Umbilical cord (tissue), 1 donor: ENCODE measurements at regions not wholly inside any gene's neighbourhood (a gene's known extent, or its start where the extent isn't known, plus 50 kb on each side); places are given as distances from the start of the nearest gene placed in this dataset.
A peak's percentile ranks its signal among the peaks of the same experiment; 100 is the strongest.

ENCODE experiments used
- DNase-seq: peaks from one replicate; pipeline ENCODE4 v3.0.0-alpha.2; 2015; ENCODE audit warnings: low spot score

- DNase-seq = no peak
Observed at GRCh38 chr4:14236359-14236758, 608.8 kb upstream of the BOD1L1 start.

DNA sequence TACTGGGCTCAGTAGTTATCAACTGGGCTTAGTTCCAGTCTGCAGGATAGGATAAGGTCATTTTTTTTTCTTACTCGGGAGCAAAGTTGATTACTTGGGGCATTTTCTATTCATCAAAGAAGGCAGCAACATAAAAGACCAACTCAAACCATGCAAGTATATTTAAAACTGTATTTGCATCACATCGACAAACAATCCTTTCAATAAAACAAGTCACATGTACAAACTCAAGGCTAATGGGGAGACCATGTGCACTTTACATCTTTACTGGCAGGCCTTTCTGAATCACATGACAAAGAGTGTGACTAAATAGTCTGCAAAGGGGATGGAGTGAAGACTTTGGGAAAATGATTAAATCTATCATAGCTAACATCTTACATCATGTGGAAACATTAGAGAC is 610.4 kb upstream of the BOD1L1 start:
- DNase-seq = no peak

GRCh38 chr4:14241574-14241973 is 614.0 kb upstream of the BOD1L1 start:
- DNase-seq = no peak

- no peak for DNase-seq
Observed at GRCh38 chr4:14247767-14248166, 620.2 kb upstream of the BOD1L1 start.

- no peak for DNase-seq
Observed at GRCh38 chr4:14249226-14249625, 621.7 kb upstream of the BOD1L1 start.

DNA sequence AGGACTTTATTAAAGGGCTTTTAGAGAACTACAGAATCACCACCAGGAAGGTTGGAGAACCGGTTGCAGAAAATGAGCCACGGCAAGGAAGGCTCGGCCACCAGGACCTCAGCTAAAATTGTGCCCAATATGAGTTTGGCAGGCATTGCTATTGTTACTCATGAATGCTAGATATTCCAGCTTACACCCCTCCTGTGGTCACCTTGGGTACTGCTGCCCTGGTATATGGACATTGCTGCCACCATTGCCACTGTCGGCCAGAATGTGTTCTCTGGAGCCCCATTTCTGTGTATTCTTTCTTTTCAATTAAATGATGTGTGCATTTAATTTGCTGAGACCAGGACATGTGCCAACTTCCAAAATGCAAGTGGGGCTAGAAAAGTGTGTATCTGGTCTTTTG is 626.7 kb upstream of the BOD1L1 start:
- DNase-seq = peak; percentile 9

DNA sequence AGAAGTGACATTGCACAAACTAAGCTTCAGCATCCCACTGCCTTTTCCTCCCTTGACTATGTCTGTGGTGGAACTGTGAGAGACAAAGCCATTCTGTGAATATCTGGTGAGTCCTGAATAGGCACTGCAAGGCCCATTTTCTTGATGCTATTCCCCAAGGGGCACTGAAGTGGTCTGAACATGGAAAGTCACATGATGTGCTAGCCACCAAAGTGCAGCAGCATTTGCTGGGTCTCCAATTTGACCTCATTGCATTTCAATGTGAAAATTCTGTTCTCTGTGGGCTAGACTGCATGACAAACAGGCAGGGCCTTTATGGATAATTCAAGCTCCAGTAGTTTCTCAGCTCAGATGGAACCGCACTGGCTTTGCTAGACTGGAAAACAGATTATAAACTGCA is 627.4 kb upstream of the BOD1L1 start:
- DNase-seq = no peak

DNA sequence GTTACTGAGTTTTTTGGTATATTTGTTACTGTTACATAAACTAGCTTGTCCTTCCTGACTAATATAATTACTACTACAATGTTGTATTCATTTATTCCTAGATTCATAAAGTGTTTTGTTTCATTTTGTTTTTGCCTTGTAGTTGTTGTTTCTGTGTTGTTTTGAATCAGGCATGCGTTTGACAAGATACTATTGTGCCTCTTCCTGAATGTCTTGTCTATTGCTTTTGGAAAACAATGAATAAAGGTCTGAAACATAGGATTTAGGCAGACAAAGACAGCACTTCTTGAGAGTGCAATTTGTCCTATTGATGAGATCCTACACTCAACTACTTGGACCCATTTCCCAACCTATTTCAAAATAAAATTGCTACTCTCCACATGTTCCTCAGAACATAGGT is 630.4 kb upstream of the BOD1L1 start:
- DNase-seq = no peak

- no peak for DNase-seq
Observed at GRCh38 chr4:14259936-14260335, 632.4 kb upstream of the BOD1L1 start.

DNA sequence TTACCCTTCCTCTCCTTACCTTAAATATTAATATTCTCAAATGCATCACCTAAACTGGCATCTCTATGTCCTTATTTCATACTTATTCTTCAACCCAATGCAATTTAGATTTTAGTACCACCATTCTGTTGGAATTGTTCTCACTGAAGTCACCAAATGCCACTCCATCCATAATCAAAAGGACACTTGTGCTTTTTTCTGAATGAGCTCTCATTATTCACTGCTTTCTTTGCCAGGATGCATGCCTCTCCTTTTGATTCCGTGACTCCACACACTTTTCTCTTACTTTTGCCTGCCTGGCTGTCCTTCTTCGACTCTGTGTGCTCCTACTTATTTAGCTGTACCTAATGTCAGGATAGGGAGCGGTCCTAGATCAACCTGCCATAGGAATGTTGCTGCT is 633.1 kb upstream of the BOD1L1 start:
- no peak for DNase-seq

- no peak for DNase-seq
Observed at GRCh38 chr4:14262221-14262620, 634.7 kb upstream of the BOD1L1 start.

DNA sequence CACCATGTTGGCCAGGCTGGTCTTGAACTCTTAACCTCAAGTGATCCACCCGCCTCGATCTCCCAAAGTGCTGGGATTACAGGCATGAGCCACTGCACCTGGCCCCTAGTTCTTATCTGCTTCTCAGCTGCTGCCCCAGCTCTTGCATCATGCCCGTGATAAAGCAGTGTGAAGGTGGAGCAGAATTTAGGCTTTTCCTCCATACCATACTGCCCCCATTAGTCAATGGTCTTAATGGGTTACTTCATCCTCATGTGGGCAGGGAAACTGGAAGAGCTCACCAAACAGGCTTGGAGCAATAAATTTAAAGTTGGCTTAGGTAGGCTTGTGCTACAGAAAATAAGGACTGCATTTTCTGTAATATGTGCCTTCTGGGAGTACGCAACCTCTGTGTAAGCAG is 636.9 kb upstream of the BOD1L1 start:
- DNase-seq = no peak

DNA sequence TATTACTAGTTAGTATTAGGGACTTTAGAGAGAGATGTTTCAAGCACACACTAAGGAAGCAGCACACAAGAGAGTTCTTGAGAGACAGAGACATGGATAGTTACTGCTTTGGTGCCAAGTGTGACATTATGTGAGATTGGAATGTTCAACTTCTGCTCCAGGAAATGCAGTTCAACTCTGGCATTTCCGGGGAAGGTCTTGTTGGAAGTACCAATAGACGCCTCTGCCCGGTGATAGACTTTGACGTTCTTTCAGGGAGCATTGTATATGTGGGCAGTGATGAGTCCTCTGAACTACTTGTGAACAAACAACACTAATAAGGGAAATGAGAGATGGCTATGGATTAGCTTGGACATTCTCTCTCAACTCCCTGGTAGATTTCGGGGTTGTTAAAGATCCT is 638.1 kb upstream of the BOD1L1 start:
- DNase-seq = no peak

- DNase-seq = no peak
Observed at GRCh38 chr4:14267373-14268060, 640.0 kb upstream of the BOD1L1 start.

DNA sequence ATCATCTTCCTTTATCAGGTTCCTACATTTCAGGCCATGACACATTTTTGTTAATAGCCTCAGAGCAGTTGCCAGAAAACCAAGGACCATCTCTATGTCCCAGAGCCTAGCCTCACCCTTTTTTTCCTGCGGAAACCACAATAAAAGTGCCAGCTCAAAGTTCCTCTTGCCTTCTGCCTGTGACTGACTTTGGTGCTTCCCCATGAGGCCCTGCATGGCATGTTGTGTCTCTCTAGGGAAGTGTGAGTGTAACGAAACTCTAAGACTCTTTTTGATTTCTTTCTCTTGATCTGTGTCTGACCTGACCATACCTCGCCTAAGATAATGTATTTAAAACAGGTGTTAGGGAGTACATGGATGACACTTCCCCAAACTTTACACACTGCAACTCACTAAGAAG is 642.3 kb upstream of the BOD1L1 start:
- peak; percentile 34 for DNase-seq

- no peak for DNase-seq
Observed at GRCh38 chr4:14272206-14272605, 644.7 kb upstream of the BOD1L1 start.

GRCh38 chr4:14277505-14277904 is 650.0 kb upstream of the BOD1L1 start:
- peak; percentile 0 for DNase-seq

DNA sequence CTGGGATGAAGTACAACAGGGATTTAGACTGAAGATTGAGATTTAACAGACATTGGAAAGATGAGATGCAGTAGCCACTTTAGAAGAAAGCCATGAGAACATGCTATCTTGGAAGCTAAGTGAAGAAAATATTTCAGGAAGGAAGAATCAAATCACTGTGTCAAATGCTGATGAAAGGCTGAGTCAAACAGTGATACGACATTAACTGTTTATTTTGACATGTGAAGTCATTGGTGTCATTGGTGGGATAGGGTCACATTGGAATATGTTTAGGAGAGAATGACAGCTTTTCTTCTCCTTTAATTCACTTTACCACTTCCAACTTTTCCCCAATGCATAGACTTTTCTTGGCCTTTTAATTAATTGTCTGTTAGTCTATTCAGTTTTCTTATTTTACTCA is 653.0 kb upstream of the BOD1L1 start:
- no peak for DNase-seq

- no peak for DNase-seq
Observed at GRCh38 chr4:14284578-14284977, 657.1 kb upstream of the BOD1L1 start.

DNA sequence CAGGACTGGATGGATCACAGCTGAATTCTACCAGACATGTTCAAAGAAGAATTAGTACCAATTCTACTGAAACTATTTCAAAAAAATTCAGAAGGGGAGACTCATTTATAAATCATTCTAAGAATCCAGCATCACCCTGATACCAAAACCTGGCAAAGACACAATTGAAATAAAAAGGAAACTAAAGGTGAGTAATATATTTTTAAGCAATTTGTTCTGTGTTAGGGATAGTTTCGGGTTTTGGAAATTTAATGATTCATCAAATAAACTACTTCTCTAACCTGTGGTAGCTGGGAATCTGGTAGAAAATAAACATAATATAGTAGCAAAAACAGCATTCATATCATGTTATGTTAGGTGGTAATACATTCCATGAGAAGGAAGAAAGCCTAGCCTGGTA is 662.2 kb upstream of the BOD1L1 start:
- DNase-seq = no peak

- DNase-seq = no peak
Observed at GRCh38 chr4:14293582-14293981, 666.1 kb upstream of the BOD1L1 start.

GRCh38 chr4:14294611-14295010 is 667.1 kb upstream of the BOD1L1 start:
- DNase-seq = no peak

GRCh38 chr4:14299166-14299565 is 671.6 kb upstream of the BOD1L1 start:
- no peak for DNase-seq

DNA sequence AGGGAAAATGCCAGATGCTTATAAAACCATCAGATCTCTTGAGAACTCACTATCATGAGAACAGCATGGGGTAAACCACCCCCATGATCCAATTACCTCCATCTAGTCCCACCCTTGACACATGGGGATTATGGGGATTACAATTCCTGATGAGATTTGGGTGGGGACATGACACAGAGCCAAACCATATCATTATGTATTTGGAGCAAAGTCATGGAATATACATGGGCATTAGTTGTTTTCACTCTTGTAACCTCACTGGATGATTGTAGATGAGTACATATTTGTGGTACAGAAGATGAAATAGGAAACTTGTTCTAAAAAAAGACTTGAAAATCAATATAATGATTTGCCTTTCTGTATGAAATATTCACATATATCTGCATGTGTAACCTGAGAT is 674.5 kb upstream of the BOD1L1 start:
- DNase-seq = no peak
